Stomach (tissue), 4 donors: ENCODE measurements at regions not wholly inside any gene's neighbourhood (a gene's known extent, or its start where the extent isn't known, plus 50 kb on each side); places are given as distances from the start of the nearest gene placed in this dataset.

Source experiments
- EP300 ChIP-seq: sonication (generic); formaldehyde crosslinking; IDR thresholded peaks from one replicate; pipeline ENCODE4 v1.6.1; 2017; ENCODE audit warnings: antibody characterized with exemption
- POLR2A ChIP-seq, 4 donors: fragments of 450-650 bp; IDR thresholded peaks; one replicate each; pipeline ENCODE4 v1.6.1; 2016; ENCODE audit warnings: antibody characterized with exemption in 4 of 4, control low read depth in 2 of 4, mild to moderate bottlenecking in 1 of 4, moderate library complexity in 1 of 4
- POLR2AphosphoS5 ChIP-seq, 3 donors: sonication (generic); formaldehyde crosslinking; IDR thresholded peaks; one replicate each; pipeline ENCODE4 v1.6.1; 2016; ENCODE audit warnings: antibody characterized with exemption in 3 of 3
- TF ChIP-seq, protein P1 (sequence below), 7 experiments: fragments of 450-650 bp in 4 of 7; fragments of 200-600 bp in 3 of 7; sonication (generic) in 3 of 7; IDR thresholded peaks; one replicate each; pipeline ENCODE4 v1.5.1; 2016 to 2019; ENCODE audit warnings: antibody characterized with exemption in 7 of 7, control low read depth in 2 of 7, mild to moderate bottlenecking in 1 of 7

DNA sequence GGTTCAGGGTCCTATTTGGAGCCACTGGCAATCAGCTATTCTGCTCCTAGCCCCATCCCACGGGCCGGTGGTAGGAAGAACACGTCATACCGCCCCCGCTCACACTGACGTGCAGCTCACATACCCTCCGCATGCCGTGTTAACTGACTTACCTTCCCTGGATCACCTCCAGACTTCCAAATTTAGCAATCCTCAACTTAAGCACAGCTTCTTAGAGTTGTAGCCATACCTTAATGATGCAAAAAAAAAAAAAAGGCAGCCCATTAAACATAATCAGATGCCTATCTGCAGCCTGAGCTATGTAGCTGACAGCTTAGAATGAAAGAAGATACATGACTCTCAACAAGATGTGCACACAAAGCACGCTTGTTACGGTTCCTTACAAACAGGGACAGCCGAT, 93.0 kb downstream of the IRX2 start:
- TF ChIP-seq, protein P1, sequence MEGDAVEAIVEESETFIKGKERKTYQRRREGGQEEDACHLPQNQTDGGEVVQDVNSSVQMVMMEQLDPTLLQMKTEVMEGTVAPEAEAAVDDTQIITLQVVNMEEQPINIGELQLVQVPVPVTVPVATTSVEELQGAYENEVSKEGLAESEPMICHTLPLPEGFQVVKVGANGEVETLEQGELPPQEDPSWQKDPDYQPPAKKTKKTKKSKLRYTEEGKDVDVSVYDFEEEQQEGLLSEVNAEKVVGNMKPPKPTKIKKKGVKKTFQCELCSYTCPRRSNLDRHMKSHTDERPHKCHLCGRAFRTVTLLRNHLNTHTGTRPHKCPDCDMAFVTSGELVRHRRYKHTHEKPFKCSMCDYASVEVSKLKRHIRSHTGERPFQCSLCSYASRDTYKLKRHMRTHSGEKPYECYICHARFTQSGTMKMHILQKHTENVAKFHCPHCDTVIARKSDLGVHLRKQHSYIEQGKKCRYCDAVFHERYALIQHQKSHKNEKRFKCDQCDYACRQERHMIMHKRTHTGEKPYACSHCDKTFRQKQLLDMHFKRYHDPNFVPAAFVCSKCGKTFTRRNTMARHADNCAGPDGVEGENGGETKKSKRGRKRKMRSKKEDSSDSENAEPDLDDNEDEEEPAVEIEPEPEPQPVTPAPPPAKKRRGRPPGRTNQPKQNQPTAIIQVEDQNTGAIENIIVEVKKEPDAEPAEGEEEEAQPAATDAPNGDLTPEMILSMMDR (IDR thresholded peaks at IDR 0.05) = no peak
- no peak for TF ChIP-seq POLR2A (IDR thresholded peaks at IDR 0.05)
- TF ChIP-seq POLR2AphosphoS5 (IDR thresholded peaks at IDR 0.05) = no peak
- TF ChIP-seq EP300 = no peak
